ENCODE measurements at regions not wholly inside any gene's neighbourhood (a gene's known extent, or its start where the extent isn't known, plus 50 kb on each side); places are given as distances from the start of the nearest gene placed in this dataset.
"Not testable (repeated sequence)": the region's sequence is repeated elsewhere in the genome, so short reads cannot be mapped to it uniquely, and the experiment has no call there.

DNA sequence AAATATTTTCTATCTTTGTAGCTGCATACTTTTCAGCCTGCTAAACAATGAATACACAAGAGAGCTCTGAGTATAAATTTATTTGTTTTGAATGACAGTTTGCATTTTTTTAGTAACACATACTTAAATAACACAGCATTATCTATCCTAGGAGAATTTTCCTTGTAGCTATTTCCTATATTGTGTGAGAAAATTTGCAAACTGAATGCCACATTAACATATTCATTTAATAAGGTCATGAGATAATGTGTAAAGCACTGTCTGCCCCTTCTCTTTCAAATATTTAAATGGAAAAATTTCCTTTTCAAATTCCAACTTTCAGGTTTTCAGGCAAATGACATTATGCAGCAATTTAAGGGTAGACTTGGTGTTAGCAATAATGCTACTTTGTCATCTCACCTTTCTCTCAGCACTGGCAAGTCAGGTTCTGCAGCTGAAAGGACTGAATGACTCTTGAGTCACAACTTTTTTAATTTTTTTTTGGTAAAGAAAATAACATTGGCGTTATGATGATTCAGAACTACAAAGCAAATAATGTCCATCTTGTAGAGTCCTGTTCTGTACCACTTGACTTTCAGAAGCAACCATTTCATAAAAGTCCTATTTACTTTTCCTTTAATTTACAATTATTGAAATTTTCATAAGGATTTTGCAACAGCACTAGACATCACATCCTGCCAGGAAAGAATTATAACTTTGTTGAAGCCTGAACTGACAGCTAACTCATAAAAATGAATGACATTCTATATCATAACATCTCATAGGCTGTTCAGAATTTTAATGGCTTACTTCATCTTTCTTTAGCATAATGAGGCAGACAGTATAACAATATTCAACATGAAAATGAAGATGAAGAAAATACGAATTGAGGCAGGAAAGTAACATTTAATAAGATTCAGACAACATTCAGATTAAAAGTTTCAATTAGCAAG is 681.6 kb upstream of the SEMA6D start:
- no peak for DNase-seq

DNA sequence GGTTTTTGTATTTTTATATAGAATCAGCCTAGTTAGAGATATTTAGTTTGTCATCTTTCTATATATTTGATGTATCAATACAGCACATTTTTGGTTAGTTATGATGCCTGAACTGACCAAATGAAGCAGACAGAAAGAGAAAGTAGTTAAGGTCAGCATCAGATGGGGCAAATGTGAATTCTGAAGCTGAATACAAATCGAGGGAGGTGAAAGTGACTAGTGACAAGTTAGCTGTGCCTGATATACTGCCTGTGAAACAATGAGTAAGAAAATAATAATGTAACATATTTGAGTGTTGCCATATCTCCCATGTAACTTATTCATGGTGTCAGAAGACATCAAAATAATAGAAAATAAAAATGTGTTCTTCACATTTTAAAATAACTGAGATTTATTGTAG is 680.3 kb upstream of the SEMA6D start:
- DNase-seq, result no peak

DNA sequence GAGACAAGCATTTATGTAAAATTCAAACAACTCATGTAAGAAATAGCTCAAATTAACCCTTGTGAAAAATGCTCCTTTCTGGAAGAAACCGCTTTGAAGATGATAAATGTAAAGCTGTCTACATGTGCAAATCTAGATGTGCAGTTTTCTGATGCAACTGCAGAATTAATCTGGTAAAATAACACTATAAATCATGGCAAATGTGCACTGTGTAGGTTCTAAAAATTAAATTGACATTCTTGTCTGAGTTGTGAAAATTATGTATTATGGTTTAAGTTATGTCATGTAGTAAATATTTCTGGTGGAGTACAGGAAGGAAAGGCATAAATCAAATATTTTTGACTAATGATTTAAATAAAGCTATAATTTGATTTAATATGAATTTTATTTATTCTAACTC is 678.1 kb upstream of the SEMA6D start:
- DNase-seq, result no peak

DNA sequence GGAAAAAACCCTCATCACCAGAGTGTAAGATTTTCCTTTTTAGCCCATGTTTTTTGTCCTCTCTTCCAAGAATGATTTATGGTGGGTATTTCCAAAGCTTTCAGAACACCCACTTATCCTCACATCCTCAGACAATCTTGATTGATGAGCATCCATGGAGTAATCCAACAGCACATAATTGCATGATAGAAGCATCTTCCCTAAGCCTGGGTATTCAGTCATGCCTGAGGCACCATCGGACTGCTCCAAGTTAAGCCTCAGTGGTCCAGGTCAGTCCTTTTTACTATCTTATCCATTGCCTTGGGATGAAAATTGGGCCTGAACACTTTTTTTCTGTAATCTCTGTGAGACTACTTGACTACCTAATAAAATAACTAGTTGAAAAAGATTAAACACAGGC is 676.0 kb upstream of the SEMA6D start:
- no peak for DNase-seq

GRCh38 chr15:47047981-47048380 is 669.3 kb upstream of the SEMA6D start:
- not testable (repeated sequence) for DNase-seq

DNA sequence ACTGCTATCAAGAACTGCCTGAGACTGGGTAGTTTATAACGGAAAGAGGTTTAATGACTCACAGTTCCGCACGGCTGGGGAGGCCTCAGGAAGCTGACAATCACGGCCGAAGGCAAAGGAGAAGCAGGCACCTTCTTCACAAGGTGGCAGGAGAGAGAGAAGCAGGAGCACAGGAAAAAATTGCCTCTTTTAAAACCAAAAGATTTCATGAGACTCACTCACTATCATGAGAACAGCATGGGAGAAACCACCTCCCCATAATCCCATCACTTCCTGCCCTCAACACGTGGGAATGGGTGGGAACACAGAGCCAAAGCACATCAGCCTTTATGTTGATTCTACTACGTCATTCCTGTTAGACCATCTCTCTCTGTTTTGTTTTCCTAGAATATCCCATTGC is 650.9 kb upstream of the SEMA6D start:
- no peak for DNase-seq

GRCh38 chr15:47077846-47078245 is 639.5 kb upstream of the SEMA6D start:
- DNase-seq, result not testable (repeated sequence)

GRCh38 chr15:47095833-47096232 is 621.5 kb upstream of the SEMA6D start:
- no peak for DNase-seq

DNA sequence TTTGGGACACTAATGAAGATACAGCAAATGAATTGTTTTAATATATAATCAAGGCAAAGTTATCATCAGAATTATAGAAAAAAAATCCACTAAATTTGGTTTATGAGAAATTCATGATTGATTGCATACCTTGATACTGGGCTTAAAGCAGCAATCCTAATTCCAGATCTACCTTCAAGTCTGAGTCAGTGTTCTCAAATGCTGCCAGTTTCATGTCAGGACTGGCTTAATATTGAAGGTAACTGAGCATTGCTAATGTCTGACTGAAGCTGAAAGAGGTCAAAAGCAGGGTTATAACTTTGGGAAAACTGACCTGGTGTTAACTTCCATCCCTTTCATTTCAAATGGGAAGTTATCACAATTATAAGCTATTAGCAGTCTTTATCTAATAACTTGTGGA is 618.8 kb upstream of the SEMA6D start:
- not testable (repeated sequence) for DNase-seq

DNA sequence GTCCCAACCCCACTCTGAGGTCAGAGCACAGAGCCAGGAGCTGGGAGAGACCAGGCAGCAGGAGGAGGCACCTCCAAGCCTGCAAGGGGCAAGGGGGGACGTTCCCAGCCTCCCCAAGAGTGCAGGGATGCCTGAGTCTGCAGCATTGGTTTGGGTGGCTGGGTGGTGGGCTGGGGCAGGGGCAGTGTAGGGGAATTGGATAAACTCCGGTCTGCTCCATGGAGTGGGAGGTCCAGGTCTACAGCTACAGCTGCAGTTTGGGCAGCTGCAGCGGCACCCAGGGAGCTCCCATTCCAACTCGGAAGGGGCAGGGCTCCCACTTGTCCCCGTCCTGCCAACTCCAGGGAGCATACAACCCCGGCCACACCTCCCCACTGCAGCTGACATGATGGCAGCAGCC is 617.5 kb upstream of the SEMA6D start:
- DNase-seq, result not testable (repeated sequence)

DNA sequence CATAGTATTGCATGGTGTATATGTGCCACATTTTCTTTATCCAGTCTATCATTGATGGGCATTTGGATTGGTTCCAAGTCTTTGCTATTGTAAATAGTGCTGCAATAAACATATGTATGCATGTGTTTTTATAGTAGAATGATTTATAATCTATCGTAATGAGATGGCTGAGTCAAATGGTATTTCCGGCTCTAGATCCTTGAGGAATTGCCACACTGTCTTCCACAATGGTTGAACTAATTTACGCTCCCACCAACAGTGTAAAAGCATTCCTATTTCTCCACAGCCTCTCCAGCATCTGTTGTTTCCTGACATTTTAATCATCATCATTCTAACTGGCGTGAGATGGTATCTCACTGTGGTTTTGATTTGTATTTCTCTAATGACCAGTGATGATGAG is 608.5 kb upstream of the SEMA6D start:
- DNase-seq, result not testable (repeated sequence)

DNA sequence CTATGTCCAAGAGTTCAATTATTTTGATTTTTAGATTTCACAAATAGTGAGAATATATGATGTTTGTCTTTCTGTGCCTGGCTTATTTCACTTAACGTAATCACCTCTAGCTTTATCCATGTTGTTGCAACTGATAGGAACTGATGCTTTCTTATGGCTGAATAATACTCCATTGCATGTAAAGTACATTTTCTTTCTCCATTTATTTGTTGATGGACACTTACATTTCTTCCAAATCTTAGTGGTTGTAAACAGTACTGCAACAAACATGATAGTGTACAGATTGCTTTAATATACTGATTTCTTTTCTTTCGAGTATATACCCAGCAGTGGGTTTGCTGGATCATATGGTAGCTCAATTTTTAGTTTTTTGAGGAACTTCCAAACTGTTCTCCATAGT is 600.6 kb upstream of the SEMA6D start:
- no peak for DNase-seq

DNA sequence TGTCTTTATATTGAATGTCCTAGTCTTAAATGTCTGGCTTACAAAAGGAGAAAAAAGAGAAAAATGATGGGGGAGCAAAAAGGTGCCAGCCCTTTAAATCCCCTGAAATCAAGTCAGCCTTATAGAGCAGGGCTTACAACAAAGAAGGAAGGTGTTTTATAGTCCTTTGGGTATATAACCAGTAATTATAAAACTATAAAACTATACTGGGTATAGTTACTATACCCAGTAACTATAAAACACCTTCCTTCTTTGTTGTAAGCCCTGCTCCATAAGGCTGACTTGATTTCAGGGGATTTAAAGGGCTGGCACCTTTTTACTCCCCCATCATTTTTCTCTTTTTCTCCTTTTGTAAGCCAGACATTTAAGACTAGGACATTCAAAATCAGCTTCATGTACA is 598.0 kb upstream of the SEMA6D start:
- no peak for DNase-seq

- no peak for DNase-seq
Observed at GRCh38 chr15:47124430-47125102, 592.7 kb upstream of the SEMA6D start.

GRCh38 chr15:47129033-47129432 is 588.3 kb upstream of the SEMA6D start:
- no peak for DNase-seq

- not testable (repeated sequence) for DNase-seq
Observed at GRCh38 chr15:47131450-47131849, 585.9 kb upstream of the SEMA6D start.

GRCh38 chr15:47135267-47135666 is 582.0 kb upstream of the SEMA6D start:
- no peak for DNase-seq

DNA sequence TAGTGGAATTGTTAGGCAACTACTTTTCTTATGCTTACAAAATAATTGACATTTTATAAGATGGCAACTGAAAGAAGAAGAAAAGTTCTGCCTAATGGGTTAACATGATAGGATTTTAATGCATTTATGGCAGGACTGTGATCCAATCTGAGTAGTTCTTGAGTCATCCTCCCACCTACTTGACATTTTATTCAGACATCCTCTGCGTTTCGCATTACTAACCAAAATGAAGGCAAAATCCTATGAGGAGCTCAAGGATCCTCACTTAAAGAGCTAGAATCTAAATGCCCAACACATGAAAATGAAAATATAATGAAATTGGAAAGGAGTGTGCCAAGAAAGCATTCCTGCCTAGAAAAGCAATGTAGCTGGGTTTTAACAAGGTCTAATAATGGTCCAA is 581.1 kb upstream of the SEMA6D start:
- no peak for DNase-seq

DNA sequence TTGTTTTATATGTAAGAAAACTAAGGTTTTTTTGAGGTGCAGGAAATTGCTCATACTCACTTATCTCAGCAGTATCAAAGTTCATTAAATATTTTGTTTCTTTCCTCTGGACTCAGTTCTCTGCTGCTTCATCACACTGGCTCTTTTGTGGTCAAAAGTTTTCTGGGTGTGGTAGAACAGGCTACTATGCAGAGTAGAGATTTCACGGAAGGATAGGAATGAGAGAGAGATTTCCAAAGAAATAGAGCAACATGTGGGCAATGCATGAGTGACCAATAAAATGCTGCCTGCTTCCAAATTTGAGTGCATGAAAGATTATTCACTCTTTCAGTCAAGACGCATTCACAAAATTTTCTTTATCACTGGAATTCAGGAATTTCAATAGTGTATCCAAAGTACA is 577.3 kb upstream of the SEMA6D start:
- no peak for DNase-seq

DNA sequence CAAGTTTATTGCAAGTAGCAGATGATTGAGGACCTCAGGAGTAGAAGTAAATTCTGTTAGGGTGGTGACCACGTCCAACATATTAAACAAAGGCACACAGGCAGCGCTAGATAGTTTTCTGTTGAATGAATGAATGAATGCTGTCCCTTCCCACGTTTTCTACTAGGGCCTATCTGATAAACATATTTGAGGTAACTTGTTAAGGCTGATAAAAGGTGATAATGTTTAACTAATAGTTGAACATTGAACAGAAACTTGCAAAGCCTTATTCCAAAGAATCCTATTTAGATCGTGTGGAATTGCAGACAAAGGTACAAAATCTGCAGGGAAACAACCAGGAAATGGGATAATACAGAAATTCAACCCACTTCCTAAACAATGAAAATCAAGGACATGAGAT is 559.5 kb upstream of the SEMA6D start:
- no peak for DNase-seq

DNA sequence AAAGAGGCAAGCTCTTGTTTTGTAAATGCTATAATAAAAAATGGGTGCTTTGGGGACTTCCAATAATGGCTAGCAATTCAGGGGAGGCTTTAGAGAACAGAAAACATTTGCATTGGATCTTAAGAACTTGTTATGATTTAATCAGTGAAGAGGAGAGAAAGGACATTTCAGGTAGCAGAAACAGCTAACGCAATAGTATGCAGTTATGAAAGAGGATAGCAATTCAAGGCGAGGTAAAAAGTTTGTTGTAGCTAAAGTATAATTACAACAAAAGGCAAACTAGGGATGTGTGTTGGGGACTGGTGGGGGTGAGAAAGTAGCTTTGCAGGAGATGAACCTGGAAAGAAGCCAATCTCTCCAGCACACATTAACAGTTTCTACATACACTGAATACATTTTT is 558.7 kb upstream of the SEMA6D start:
- DNase-seq, result no peak

GRCh38 chr15:47177177-47177576 is 540.1 kb upstream of the SEMA6D start:
- DNase-seq, result no peak

DNA sequence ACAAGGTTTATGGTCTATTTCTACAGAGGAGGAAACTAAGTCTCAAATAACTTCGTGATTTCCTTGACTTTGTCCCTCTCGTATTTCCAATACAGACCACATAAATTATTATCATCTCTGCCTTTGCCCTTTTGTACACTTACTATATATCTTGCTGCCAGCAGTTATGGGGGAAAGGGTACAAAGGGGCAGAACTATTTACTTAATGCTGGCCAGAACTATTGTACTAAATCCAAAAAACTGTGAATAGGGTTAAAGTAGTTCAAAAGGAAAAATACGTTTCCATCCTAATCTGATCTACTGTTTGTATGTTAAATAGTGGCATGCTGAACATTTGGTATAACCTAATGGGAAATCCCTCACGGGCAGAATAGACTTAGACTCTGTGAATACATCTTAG is 537.3 kb upstream of the SEMA6D start:
- DNase-seq, result no peak

GRCh38 chr15:47182818-47183217 is 534.5 kb upstream of the SEMA6D start:
- no peak for DNase-seq
